Fibroblast of mammary gland (primary cell): ENCODE measurements at regions not wholly inside any gene's neighbourhood (a gene's known extent, or its start where the extent isn't known, plus 50 kb on each side); places are given as distances from the start of the nearest gene placed in this dataset.

Experiments used
- DNase-seq: peaks from one replicate; pipeline ENCODE4 v3.0.0-alpha.2; 2010; ENCODE audit warnings: low read depth
- H3K4me3 ChIP-seq: 2 replicates; pipeline ENCODE4 v1.5.1; 2011; ENCODE audit warnings: low read depth, mild to moderate bottlenecking, low read length, moderate library complexity; ENCODE audit not compliant: control insufficient read depth
- CTCF ChIP-seq: conservative IDR thresholded peaks from 2 replicates; pipeline ENCODE4 v1.5.1; 2011; ENCODE audit warnings: low read depth, low read length, inconsistent platforms; ENCODE audit not compliant: control insufficient read depth, insufficient read depth

GRCh38 chr2:146461068-146461467 is 1383.8 kb upstream of the ACVR2A start:
- no peak for DNase-seq
- TF ChIP-seq CTCF = no peak
- H3K4me3 ChIP-seq = no peak overlapping the region

DNA sequence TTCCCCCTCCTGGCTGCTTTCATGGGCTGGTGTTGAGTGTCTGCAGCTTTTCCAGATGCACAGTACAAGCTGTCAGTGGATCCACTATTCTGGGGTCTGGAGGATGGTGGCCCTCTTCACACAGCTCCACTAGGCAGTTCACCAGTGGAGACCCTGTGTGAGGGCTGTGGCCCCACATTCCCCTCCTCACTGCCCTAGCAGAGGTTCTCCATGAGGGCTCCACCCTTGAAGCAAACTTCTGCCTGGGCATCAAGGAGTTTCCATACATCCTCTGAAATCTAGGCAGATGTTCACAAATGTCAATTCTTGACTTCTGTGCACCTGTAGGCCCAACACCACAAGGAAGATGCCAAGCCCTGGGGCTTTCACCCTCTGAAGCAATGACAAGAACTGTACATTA is 1386.2 kb upstream of the ACVR2A start:
- DNase-seq = no peak
- TF ChIP-seq CTCF = no peak
- no peak overlapping the region for H3K4me3 ChIP-seq

DNA sequence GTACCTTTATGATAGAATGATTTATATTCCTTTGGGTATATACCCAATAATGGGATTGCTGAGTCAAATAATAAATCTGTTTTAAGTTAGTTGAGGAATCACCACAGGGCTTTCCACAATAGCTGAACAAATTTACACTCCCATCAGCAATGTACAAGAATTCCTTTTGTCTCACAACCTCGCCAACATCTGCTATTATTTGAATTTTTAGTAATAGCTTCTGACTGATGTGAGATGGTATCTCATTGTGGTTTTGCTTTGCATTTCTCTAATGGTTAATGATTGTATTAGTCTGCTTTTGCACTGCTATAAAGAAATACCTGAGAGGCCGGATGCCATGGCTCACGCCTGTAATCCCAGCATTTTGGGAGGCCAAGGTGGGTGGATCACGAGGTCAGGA is 1387.6 kb upstream of the ACVR2A start:
- no peak for DNase-seq
- H3K4me3 ChIP-seq = no peak overlapping the region
- no peak for TF ChIP-seq CTCF

DNA sequence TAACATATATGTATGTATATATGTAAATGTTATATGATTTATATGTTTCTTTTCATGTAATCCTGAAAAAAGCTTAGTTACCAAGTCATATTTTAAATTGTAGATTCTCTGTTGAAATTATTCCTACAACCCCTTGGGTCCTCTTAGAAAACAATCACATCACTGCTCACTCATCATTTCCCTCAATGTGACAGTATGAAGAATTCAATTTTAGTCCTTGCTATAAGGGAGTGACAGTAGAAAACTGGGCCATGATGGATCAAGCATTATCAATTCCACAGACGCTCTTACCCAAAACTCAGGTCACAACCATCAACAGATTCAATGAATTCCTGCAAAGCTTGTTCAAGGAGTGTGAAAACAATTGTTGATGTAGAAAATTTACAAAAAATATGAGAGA is 1389.5 kb upstream of the ACVR2A start:
- no peak for TF ChIP-seq CTCF
- H3K4me3 ChIP-seq = no peak overlapping the region
- no peak for DNase-seq

DNA sequence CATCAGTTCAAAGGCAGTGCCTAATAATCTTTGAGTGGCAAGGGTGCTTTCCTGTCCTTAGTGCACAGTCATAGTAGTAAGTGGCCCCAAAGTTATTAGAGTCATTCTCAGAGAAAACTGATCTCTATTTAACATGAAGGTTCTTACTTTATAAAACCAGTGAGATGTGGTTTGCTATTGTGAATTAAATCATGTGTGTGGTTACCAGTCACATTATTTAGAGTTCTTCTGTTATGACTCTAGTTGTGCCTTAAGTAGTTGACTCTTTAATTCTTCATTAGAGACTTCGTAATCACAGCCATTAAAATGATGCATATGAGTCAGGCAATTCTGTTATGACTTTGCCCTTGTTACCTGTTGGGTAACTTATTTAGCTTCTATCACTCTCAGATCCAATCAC is 1392.9 kb upstream of the ACVR2A start:
- no peak for TF ChIP-seq CTCF
- DNase-seq = no peak
- no peak overlapping the region for H3K4me3 ChIP-seq

GRCh38 chr2:146450131-146450530 is 1394.7 kb upstream of the ACVR2A start:
- H3K4me3 ChIP-seq = no peak overlapping the region
- no peak for TF ChIP-seq CTCF
- no peak for DNase-seq

DNA sequence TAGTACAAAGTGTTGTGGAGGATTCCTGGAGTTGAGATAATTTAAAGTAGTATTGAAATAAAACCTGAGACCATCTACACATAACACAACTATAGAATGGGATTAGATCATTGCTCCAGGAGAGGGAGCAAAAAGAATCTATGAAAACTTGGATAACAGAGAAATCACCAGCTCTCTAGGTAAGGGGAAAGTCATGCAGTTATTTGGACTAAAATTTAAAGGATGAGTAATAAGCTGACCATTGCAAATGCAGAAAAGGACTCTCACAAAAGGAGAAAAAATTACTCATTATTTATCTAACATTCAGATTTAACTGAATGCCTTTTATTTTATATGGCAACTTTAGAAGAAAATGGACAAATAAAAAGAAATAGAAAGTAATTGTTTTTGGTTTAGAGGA is 1399.8 kb upstream of the ACVR2A start:
- no peak overlapping the region for H3K4me3 ChIP-seq
- no peak for DNase-seq
- TF ChIP-seq CTCF = no peak
